HepG2 (cell line): ENCODE measurements at regions not wholly inside any gene's neighbourhood (a gene's known extent, or its start where the extent isn't known, plus 50 kb on each side); places are given as distances from the start of the nearest gene placed in this dataset.

Source experiments
- ATAC-seq: fragments of 200-7000 bp; cut with Tn5 transposase; 3 replicates; pipeline ENCODE4 v1.9.1; 2020; ENCODE audit warnings: mild to moderate bottlenecking, moderate library complexity
- BruUV-seq: library from RNA; stranded (reverse); fragments of 400-500 nt; replicated peaks from 2 replicates; lab custom pipeline; 2021; lab: Mats Ljungman, UMichigan
- CTCF ChIA-PET: fragments of 300-600 bp; formaldehyde crosslinking; extraction: SDS; loops from one replicate; lab custom pipeline; 2021; ENCODE audit warnings: low total read pairs, inconsistent platforms, low intra/inter-chr PET ratio; lab: Yijun Ruan, JAX
- POLR2A ChIA-PET: fragments of 350-600 bp; sonication (Branson Sonifier 250); formaldehyde crosslinking; loops from one replicate; lab custom pipeline; 2020; ENCODE audit warnings: antibody characterized with exemption, inconsistent platforms; lab: Yijun Ruan, JAX
- DNase-seq: peaks from one replicate; pipeline ENCODE4 v3.0.0-alpha.2; 2015; ENCODE audit warnings: low spot score
- FAIRE-seq: peaks from 3 replicates; lab custom pipeline; 2011; peaks lifted over from hg19 to GRCh38; lab: Jason Lieb, UNC
- H2AFZ ChIP-seq: one replicate; pipeline ENCODE4 v1.6.1; 2011; ENCODE audit warnings: low read length, inconsistent platforms
- H3K27ac ChIP-seq: fragments of 300-600 bp; 3 replicates; pipeline ENCODE4 v1.8.0; 2011; ENCODE audit warnings: mixed run types, mild to moderate bottlenecking, mixed read lengths, low read length, inconsistent platforms; ENCODE audit not compliant: insufficient read depth; ENCODE audit errors: extremely low read length
- H3K27me3 ChIP-seq, 2 experiments: fragments of 200-600 bp in 1 of 2; 2 replicates in 1 of 2; 3 replicates in 1 of 2; pipeline versions ENCODE4 v1.6.0 to v1.8.0; 2011; ENCODE audit warnings: low read length in 2 of 2, mild to moderate bottlenecking in 2 of 2, moderate library complexity in 2 of 2, inconsistent platforms in 1 of 2; ENCODE audit not compliant: insufficient read depth in 2 of 2, control insufficient read depth in 1 of 2
- H3K36me3 ChIP-seq, 2 experiments: fragments of 200-600 bp in 1 of 2; replicated peaks in 1 of 2; 2 replicates in 1 of 2; 3 replicates in 1 of 2; pipeline versions ENCODE4 v1.5.1 to v1.8.0; 2011; ENCODE audit warnings: low read length in 2 of 2, inconsistent platforms in 1 of 2; ENCODE audit not compliant: insufficient read depth in 2 of 2, control insufficient read depth in 1 of 2
- H3K4me1 ChIP-seq: 2 replicates; pipeline ENCODE4 v1.5.1; 2012; ENCODE audit warnings: low read length, inconsistent platforms; ENCODE audit not compliant: insufficient read depth
- H3K4me2 ChIP-seq: 2 replicates; pipeline ENCODE4 v1.6.0; 2011; ENCODE audit warnings: low read depth, low read length, inconsistent platforms
- H3K4me3 ChIP-seq, 3 experiments: fragments of 200-600 bp in 1 of 3; sonication (generic), shearing (Covaris generic) in 1 of 3; replicated peaks in 1 of 3; 2 replicates each; pipeline ENCODE4 v1.5.1; 2011 to 2016; ENCODE audit warnings: low read length in 3 of 3, inconsistent platforms in 2 of 3, low read depth in 2 of 3, mild to moderate bottlenecking in 2 of 3, control low read depth in 1 of 3, mixed read lengths in 1 of 3; ENCODE audit not compliant: insufficient read depth in 1 of 3
- H3K79me2 ChIP-seq: one replicate; pipeline ENCODE4 v1.6.1; 2011; ENCODE audit warnings: low read length, inconsistent platforms; ENCODE audit not compliant: insufficient read depth
- H3K9ac ChIP-seq: 2 replicates; pipeline ENCODE4 v1.6.0; 2011; ENCODE audit warnings: mild to moderate bottlenecking, low read depth, low read length, inconsistent platforms; ENCODE audit not compliant: insufficient read depth
- H3K9me3 ChIP-seq: 2 replicates; pipeline ENCODE4 v1.5.1; 2012; ENCODE audit warnings: mild to moderate bottlenecking, low read length
- H4K20me1 ChIP-seq: 2 replicates; pipeline ENCODE4 v1.6.0; 2011; ENCODE audit warnings: inconsistent platforms, mild to moderate bottlenecking, low read length, moderate library complexity; ENCODE audit not compliant: insufficient read depth
- GATA4 ChIP-seq: sonication (generic); IDR thresholded peaks from 2 replicates; pipeline ENCODE4 v1.6.1; 2016; ENCODE audit warnings: antibody characterized with exemption, low read depth, borderline replicate concordance
- IRX3 ChIP-seq: sonication (generic); formaldehyde crosslinking; IDR thresholded peaks from 2 replicates; pipeline ENCODE4 v1.8.1; 2023; ENCODE audit warnings: mild to moderate bottlenecking, low read depth, missing genetic modification reagents, borderline replicate concordance
- MAFF ChIP-seq: IDR thresholded peaks from 2 replicates; pipeline ENCODE4 v1.6.1; 2011; ENCODE audit warnings: low read depth, low read length, improper control_type of control experiment
- MAFK ChIP-seq, 2 experiments: IDR thresholded peaks in 1 of 2; conservative IDR thresholded peaks in 1 of 2; 2 replicates each; pipeline ENCODE4 v1.6.1; 2011; ENCODE audit warnings: improper control_type of control experiment in 2 of 2, low read length in 2 of 2
- PPARG ChIP-seq: conservative IDR thresholded peaks from 2 replicates; pipeline ENCODE4 v1.6.1; 2016; ENCODE audit warnings: missing biosample characterization, missing genetic modification reagents
- SOX6 ChIP-seq, 2 experiments: fragments of 450-650 bp in 1 of 2; sonication (generic) in 1 of 2; formaldehyde crosslinking in 1 of 2; IDR thresholded peaks; 2 replicates each; pipeline versions ENCODE4 v1.4.0 to v1.6.1; 2017 to 2020; ENCODE audit warnings: antibody characterized with exemption in 1 of 2, mild to moderate bottlenecking in 1 of 2, missing genetic modification reagents in 1 of 2
- SRF ChIP-seq: IDR thresholded peaks from 2 replicates; pipeline ENCODE4 v1.6.1; 2011; ENCODE audit warnings: mild to moderate bottlenecking, low read depth, low read length, moderate library complexity
- ZFYVE20 ChIP-seq: sonication (generic); formaldehyde crosslinking; IDR thresholded peaks from 2 replicates; pipeline ENCODE4 v1.8.0; 2023; ENCODE audit warnings: low read depth, mild to moderate bottlenecking, moderate library complexity, missing genetic modification reagents, borderline replicate concordance
- ZGPAT ChIP-seq: IDR thresholded peaks from 2 replicates; pipeline ENCODE4 v1.6.1; 2016; ENCODE audit warnings: mild to moderate bottlenecking
- ZNF10 ChIP-seq: sonication (generic); formaldehyde crosslinking; IDR thresholded peaks from 2 replicates; pipeline ENCODE4 v1.4.0; 2020; ENCODE audit warnings: mild to moderate bottlenecking, low read depth, missing genetic modification reagents, borderline replicate concordance
- WGBS: methylation state at CpG from one replicate; pipeline ENCODE4 v1.1.6; 2017; ENCODE audit warnings: low lambda C conversion rate; 5-methylcytosine and 5-hydroxymethylcytosine counted together
- in situ Hi-C: cut with HindIII; loops from 2 replicates; pipeline ENCODE4 v1.10.0; 2017; ENCODE audit warnings: low pct_unique_long_range_greater_than_20kb; ENCODE audit not compliant: extremely low pct_ligation_motif_present
- intact Hi-C: fragments of 100-400 bp; cut with micrococcal nuclease; formaldehyde crosslinking; loops from one replicate; pipeline ENCODE4 v1.10.0; 2022; ENCODE audit not compliant: unreplicated experiment
- TF ChIP-seq, protein P1 (sequence below): fragments of 450-650 bp; IDR thresholded peaks from 2 replicates; pipeline ENCODE4 v1.6.1; 2017; ENCODE audit warnings: mild to moderate bottlenecking

GRCh38 chr10:78165172-78165571 is 131.5 kb downstream of the RPS24 start:
- FAIRE-seq (no peak), ATAC-seq (no peak), DNase-seq (no peak)
- Histone ChIP-seq H3K4me1 (no peaks in the 10 kb centered on the region), H2AFZ (no peak overlapping the region), H3K9ac (no peak overlapping the region), H3K36me3 (no peaks in the 10 kb centered on the region), H3K27ac (no peak overlapping the region), H3K27me3 (peaks cover 0 to 7% of the 10 kb centered on the region in 2 experiments; a peak in 1 of 5 replicates), H3K9me3 (no peaks in the 10 kb centered on the region), H3K4me2 (no peak overlapping the region), H4K20me1 (no peaks in the 10 kb centered on the region), H3K79me2 (no peaks in the 10 kb centered on the region), H3K4me3 (no peak overlapping the region)
- no TSS peak for BruUV-seq
- WGBS, result 46% methylated on average over 4 of the region's 4 CpGs
- in situ Hi-C loops, result loop anchor here (5.0 kb wide), 1 partner anchor 118 kb away; no protein-coding TSS in a partner anchor
- POLR2A ChIA-PET, result no interaction called here
- CTCF ChIA-PET, result interaction anchor here (1.6 kb wide), 1 partner anchor 118 kb away, joined by 9 read pairs; no protein-coding TSS in a partner anchor
- intact Hi-C loops, result loop anchor here (1.0 kb wide), 1 partner anchor 118 kb away; no protein-coding TSS in a partner anchor
- TF ChIP-seq ZFYVE20 (CRISPR knock-in tag) (no peak), IRX3 (no peak), MAFK (conservative IDR thresholded peaks at IDR 0.05 in 1 of 2, IDR thresholded peaks at IDR 0.05 in 1 of 2; ENCODE audit: low read length in 2 of 2) (peak; percentile 77 to 92), ZGPAT (CRISPR knock-in tag) (no peak), GATA4 (no peak), SRF (no peak), SOX6 (IDR thresholded peaks at IDR 0.05) (no peak), SOX6 (CRISPR knock-in tag; IDR thresholded peaks at IDR 0.05) (no peak), MAFF (peak; percentile 72), ZNF10 (CRISPR knock-in tag) (no peak), PPARG (CRISPR knock-in tag) (no peak)
- TF ChIP-seq, protein P1, sequence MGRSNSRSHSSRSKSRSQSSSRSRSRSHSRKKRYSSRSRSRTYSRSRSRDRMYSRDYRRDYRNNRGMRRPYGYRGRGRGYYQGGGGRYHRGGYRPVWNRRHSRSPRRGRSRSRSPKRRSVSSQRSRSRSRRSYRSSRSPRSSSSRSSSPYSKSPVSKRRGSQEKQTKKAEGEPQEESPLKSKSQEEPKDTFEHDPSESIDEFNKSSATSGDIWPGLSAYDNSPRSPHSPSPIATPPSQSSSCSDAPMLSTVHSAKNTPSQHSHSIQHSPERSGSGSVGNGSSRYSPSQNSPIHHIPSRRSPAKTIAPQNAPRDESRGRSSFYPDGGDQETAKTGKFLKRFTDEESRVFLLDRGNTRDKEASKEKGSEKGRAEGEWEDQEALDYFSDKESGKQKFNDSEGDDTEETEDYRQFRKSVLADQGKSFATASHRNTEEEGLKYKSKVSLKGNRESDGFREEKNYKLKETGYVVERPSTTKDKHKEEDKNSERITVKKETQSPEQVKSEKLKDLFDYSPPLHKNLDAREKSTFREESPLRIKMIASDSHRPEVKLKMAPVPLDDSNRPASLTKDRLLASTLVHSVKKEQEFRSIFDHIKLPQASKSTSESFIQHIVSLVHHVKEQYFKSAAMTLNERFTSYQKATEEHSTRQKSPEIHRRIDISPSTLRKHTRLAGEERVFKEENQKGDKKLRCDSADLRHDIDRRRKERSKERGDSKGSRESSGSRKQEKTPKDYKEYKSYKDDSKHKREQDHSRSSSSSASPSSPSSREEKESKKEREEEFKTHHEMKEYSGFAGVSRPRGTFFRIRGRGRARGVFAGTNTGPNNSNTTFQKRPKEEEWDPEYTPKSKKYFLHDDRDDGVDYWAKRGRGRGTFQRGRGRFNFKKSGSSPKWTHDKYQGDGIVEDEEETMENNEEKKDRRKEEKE, result no peak
